Stimulated activated CD8-positive, alpha-beta memory T cell treated with anti-CD3 and anti-CD28 coated beads, Interleukin-15, amount 100 ng/mL, for 1 hour (primary cell): ENCODE measurements at regions not wholly inside any gene's neighbourhood (a gene's known extent, or its start where the extent isn't known, plus 50 kb on each side); places are given as distances from the start of the nearest gene placed in this dataset.

Experiments
- DNase-seq: peaks from one replicate; pipeline ENCODE4 v3.0.0-alpha.2; 2020; ENCODE audit warnings: low read depth

DNA sequence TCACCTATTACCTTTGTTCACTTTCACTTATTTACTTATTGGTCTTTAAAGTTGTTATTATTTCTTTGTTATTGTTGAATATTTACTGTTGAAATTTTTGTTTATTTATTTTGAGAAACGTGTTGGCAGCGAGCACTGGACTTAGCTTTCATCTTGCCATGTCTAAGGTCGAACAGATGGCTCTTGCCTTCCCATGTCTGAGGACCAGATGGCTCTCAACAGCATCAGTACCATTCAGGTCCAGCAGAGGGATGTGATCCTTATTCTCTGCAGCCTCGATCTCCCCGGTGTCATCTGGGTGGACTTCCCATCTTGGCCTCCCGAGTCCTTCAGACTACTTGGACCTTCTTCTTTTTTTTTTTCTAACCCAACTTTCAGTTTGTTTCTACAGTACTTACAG is 1437.6 kb downstream of the UQCRFS1 start:
- DNase-seq: no peak

DNA sequence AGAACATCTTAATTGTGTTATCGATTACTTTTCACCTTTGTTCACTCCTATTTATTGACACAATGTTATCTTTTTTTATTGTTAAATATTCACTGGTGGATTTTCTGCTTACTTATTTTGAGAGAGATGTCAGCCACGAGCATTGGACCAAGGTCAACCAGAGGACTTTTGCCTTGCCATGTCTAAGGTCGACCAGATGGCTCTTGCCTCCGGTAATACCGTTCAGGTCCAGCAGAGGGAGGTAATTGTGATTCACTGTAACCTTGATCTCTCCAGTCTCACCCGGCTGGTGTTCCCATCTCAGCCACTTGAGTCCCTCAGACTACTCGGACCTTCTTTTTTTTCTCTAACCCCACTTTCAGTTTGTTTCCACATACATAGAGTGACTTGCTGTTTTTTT is 1438.1 kb downstream of the UQCRFS1 start:
- DNase-seq: no peak

DNA sequence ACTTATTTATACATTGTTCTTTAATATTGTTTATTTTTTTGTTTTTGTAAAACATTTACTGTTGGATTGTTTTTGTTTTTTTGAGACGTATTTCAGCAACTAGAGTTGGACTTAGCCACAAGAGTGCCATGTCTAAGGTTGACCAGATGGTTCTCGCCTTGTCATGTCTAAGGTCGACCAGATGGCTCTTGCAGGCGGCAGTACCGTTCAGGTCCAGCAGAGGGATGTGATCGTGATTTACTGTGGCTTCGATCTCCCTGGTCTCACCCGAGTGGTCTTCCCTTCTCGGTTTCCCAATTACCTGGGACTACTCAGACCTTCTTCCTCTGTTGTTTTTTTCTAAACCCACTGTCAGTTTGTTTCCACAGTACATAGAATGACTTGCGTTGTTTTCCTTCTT is 1438.6 kb downstream of the UQCRFS1 start:
- no peak for DNase-seq

DNA sequence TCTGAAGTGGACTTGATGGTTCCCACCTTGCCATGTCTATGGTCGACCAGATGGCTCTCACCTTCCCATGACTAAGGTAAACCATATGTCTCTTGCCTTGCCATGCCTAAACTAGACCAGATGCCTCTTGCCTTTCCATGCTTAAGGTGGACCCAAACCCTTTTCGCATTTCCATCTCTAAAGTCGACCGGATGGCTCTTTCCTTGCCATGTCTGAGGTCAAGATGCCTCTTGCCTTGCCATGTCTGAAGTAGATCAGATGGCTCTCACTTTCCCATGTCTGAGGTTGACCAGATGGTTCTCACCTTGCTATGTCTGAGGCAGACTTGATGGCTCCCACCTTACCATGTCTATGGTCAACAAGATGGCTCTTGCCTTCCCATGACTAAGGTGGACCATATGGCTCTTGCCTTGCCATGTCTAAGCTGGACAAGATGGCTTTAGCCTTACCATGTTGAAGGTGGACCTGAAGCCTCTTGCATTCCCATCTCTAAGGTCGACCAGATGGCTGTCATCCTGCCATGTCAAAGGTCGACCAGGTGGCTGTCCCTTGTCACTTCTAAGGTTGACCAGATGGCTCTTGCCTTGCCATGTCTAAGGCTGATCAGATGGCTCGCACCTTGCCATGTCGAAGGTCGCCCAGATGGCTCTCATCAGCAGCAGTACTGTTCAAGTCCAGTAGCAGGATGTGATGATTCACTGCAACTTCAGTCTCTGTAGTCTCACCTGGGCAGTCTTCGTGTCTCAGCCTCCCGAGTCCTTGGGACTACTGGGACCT is 1439.4 kb downstream of the UQCRFS1 start:
- DNase-seq: no peak

DNA sequence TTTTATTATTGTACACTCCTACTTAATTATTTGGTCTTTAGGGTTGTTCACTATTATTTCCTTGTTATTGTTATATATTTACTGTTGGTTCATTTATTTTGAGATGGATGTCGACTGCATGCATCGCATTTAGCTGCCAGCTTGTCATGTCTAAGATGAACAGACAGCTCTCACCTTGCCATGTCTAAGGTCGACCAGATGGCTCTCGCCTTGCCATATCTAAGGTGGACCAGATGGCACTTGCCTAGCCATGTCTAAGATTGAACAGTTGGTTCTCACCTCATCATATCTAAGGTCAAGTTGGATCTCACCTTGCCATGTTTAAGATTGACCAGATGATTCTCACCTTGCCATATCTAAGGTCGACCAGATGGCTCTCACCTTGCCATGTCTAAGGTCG is 1440.9 kb downstream of the UQCRFS1 start:
- no peak for DNase-seq

DNA sequence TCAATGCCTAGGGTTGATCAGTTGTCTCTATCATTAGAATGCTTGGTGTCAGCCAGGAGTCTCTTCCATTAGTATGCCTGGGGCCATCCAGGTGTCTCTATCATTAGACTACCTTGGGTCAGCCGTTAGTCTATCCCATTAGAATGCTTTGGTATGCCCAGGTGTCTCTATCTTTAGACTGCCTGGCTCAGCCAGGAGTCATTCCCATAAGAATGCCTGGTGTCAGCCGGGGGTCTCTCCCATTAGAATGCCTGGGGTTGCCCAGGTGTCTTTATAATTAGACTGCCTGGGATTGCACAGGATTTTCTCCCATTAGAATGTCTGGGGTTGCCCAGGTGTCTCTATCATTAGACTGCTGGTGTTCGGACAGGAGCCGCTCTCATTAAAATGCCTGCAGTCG is 1442.9 kb downstream of the UQCRFS1 start:
- DNase-seq: no peak

DNA sequence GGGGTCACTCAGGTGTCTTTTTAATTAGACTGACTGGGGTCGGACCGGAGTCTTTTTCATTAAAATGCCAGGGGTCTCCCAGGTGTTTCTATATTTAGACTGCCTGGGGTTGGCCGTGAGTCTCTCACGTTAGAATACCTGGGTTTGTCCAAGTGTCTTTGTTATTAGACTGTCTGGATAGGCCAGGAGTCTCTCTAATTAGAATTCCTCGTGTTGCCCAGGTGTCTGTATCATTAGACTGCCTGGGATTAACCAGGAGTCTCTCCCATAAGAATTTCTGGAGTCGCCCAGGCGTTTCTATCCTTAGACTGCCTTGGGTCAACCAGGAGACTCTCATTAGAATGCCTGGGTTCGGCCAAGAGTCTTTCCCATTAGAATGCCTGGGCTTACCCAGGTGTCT is 1445.7 kb downstream of the UQCRFS1 start:
- DNase-seq: no peak

DNA sequence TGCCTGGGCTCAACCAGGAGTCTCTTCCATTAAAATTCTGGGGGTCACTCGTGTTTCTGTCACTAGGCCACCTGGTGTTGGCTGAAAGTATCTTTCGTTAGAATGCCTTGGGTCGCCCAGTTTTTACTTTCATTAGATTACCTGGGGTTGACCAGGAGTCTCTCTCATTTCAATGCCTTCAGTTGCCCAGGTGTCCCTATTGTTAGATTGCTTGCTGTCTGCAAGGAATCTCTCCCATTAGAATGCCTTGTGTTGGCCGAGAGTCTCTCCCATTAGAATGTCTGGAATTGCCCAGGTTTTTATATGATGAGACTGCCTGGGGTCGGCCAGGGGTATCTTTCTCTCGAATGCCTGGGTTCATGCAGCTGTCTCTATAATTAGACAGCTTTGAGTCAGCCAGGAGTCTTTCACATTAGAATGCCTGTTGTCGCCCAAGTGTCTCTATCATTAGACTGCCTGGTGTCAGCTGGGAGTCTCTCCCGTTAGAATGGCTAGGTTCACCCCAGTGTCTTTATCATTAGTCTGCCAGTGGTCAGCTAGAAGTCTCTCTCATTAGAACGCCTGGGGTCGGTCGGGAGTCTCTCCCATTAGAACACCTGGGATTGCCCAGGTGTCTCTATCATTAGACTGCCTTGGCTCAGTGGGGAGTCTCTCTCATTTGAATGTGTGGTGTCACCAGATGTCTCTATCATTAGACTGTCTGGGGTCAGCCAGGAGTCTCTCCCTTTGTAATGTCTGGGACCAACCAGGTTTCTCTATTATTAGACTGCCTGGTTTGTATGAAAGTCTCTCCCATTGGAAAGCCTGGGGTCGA is 1446.8 kb downstream of the UQCRFS1 start:
- no peak for DNase-seq

DNA sequence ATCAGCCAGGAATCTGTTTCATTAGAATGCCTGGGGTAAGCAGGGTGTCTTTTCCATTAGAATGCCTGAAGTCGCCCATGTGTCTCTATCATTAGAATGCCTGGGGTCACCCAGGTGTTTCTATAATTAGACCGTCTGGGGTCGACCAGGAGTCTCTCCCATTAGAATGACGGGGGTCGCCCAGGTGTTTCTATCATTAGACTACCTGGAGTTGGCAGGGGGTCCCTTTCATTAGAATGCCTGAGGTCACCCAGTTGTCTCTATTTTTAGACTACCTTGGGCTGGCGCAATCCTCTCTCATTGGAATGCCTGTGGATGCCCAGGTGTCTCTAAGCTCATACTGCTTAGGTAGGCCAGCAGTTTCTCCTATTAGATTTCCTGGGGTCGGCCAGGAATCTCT is 1447.6 kb downstream of the UQCRFS1 start:
- DNase-seq: no peak

DNA sequence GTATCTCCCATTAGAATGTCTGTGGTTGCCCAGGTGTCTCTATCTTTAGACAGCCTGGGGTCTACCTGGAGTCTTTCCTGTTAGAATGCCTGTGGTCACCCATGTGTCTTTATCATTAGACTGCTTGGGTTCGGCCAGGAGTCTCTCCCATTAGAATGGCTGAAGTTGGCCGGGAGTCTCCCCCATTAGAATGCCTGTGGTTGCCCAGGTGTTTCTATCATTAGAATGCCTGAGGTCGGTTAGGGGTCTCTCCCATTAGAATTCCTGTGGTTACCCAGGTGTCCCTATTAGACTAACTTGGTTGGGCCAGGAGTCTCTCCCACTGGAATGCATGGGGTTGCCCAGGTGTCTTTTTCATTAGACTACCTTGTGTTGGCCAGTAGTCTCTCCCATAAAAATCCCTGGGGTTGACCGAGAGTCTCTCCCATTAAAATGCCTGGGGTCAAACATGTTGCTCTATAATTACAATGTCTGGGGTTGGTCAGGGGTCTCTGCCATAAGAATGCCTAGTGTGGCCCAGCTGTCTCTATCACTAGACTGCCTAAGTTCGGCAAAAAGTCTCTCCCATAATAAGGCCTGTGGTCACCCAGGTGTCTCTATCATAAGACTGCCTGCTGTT is 1448.7 kb downstream of the UQCRFS1 start:
- DNase-seq: no peak

DNA sequence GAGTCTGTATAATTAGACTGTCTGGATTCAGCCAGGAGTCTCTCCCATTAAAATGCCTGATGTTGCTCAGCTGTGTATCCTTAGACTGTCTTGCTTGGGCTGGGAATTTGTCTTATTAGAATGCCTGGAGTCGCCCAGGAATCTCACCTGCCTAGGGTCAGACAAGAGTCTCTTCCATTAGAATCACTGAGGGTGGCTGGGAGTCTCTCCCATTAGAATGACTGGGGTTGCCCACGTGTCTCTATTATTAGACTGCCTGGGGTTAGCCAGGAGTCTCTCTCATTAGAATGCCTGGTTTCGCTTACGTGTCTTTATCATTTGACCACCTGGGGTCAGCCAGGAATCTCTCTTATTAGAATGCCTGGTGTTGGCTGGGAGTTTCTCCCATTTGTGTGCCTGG is 1450.0 kb downstream of the UQCRFS1 start:
- DNase-seq: no peak

DNA sequence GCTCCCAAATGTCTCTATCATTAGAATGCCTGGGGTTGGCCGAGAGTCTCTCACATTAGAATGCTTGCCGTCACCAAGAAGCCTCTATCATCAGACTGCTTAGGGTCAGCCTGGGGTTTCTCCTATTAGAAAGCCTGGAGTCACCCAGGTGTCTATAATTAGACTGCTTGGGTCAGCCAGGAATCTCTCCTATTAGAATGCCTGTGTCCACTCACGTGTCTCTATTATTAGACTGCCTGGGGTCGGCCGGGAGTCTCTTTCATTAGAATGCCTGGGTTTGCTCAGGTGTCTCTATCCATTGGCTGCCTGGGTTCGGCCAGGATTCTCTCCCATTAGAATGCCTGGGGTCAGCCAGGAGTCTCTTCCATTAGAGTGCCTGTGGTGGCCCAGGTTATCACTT is 1453.1 kb downstream of the UQCRFS1 start:
- DNase-seq: no peak

DNA sequence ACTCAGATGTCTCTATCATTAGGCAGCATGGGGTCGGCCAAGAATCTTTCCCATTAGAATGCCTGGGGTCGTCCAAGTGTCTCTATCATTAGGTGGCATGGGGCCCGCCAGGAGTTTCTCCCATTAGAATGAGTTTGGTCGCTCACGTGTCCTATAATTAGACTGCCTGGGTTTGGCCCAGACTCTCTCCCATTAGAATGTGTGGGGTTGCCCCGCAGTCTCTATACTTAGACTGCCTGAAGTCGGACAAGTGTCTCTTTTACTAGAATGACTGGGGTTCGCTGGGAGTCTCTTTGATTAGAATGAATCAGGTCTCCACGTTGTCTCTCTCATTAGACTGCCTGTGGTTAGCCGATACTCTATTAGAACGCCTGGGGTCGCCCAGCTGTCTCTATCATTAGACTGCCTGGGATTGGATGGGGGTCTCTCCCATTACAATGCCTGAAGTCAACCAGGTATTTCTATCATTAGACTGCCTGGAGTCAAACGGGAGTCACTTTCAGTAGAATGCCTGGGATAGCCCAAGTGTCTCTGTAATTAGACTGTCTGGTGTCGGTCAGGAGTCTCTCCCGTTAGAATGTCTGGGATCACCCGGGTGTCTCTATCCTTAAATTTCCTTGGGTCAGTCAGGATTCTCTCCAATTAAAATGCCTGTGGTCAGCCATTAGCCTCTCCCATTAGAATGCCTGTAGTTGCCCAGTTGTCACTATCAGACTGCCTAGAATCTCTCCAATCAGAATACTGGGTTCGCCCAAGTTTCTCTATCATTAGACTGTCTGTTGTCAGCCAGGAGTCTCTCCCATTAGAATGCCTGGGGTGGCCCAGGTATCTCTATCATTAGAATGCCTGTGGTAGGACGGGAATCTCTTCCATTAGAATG is 1454.1 kb downstream of the UQCRFS1 start:
- no peak for DNase-seq

DNA sequence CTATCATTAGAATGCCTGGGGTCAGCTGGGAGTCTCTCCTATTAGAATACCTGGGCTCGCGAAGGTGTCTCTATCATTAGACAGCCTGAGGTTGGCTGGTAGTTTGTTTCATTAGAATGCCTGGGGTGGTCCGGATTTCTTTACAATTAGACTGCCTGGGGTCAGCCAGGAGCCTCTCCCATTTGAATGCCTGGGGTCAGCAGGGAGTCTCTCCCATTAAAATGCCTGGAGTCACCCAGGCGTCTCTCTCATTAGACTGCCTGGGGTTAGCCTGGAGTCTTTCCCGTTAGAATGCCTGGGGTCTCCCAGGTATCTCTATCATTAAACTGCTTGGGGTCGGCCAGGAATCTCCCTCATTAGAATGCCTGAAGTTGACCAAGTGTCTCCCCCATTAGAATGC is 1458.3 kb downstream of the UQCRFS1 start:
- DNase-seq: no peak

DNA sequence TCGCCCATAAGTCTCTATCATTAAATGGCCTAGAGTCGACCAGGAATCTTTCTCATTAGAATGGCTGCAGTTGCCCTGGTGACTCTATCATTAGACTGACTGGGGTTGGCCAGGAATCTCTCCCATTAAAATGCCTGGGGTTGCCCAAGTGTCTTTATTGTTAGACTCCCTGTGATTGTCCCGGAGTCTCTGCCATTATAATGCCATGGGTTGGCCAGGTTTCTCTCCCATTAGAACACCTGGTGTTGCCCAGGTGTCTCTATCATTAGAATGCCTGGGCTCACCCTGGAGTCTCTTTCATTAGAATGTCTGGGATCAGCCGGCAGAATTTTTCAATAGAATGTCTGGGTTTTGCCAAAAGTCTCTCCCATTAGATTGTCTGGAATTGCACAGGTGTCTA is 1459.3 kb downstream of the UQCRFS1 start:
- DNase-seq: no peak

DNA sequence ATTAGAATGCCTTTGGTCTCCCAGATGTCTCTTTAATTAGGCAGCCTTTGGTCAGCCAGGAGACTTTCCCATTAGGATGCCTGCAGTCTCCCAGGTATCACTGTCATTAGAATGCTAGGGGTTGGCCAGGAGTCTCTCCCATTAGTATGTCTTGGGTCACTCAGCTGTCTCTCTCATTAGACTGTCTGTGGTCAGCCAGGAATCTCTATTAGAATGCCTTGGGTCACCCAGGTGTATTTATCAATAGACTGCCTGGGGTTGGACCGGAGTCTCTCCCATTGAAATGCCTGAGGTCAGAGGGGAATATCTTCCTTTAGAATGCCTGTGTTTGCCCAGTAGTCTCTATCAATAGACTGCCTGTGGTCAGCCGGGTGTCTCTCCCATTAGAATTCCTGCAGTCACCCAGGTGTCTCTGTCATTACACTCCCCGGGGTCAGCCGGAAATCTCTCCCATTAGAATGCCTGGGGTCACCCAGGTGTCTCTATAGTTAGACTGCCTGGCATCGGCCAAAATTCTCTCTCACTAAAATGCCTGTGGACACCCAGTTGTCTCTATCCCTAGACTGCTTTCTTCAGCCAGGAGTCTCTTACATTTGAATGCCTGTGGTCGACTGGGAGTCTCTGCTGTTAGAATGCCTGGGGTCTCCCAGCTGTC is 1460.3 kb downstream of the UQCRFS1 start:
- no peak for DNase-seq

DNA sequence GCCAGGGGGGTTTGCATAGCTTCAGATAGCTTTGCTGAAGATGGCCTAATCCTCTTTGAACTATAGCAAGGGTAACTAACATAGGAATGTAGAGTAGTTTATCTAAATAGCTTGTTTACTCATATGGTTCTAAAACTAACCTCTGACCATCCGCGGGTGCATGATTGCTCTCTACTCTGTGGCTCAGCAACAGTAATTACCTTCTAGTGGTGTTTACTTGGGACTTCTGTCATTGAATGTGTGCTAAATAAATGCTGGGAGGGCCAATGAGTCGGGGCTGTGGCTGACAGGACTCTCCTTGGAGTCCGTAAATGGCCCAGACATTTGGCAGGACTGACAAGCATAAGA is 1461.9 kb downstream of the UQCRFS1 start:
- DNase-seq: no peak

DNA sequence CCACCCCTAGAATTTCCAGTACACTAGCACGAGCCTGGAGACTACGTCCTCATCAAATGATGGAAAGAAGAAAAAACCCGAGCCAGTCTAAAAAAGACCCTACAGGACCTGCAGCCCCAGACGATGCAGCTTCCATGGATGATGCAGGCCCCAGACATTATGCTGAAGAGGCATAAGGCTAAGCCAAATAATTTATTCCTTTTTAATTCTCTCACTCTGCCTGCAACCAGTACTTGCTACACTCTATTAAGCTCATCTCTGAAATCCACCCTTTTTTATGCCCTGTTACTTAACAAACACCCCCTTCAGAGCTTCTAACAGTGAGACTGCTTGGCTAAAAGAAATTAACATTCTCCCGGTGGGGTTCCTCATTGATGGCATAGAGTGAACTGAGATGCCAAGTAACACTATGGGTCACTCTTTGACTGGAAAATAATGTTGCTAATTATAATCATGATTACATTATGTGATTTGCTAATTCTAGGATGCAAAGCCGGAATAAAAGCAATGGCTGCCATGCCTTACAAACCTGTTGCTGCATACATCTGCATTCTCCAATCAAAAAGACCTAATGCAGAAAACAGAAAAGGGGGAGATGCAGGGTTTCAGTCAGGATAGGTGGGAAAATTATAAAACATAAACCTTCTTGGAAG is 1462.4 kb downstream of the UQCRFS1 start:
- no peak for DNase-seq

DNA sequence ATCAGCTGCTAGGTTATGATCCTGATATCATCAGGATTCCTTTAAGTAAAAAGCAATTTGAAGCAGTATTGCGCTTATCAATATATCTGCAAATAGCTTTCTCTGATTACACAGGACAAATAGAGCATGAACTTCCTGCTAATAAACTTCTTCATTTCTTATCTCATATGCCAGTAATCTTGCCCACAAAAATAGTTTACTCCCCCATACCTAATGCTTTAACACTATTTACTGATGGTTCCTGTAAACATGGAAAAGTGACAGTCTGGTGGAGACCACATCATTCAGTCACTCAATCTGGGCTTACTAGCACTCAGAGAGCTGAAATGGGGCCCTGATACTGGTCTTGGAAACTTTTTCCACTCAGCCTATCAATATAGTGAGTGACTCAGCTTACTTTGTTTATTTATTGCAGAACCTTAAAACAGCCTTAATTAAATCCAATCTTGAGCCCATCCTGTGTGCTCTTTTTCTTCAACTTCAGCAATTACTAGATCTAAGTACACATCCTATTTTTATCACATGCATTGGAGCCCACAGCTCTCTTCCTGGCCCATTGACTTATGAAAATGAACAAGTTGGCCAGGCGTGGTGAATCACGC is 1464.3 kb downstream of the UQCRFS1 start:
- DNase-seq: no peak

DNA sequence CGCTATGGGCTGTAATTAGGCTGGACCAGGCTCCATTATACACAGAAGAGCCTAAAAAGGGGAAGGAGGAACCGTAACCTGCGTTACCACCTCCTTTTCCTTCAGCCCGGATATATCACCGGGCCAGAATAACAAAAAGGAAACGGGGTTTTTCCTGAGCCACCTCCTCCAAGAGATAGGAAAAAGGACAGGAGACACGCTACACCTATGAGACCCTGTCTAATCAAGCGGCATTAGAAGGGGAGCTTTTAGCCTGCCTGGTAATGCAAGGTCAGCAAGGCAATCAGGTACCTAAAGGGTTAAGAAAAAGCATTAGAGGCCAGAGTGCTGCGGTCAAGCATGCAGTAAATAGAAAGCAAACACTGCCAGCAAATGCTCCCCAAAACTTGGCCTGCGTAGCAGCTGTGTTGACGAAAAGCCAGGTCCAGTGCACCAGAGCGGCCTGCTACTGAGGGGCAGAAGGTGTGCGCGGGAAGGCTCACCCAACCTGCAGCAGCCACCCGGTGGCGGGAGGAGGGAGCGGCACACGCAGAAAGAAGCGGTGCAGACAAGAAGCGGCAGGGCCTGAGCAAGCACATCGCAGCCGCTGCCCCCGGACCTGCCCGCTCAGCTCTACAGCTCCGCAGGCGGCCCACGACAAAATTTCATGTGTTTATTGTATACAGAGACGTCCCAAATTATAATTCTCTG is 1466.1 kb downstream of the UQCRFS1 start:
- DNase-seq: no peak
